ENCODE measurements at regions not wholly inside any gene's neighbourhood (a gene's known extent, or its start where the extent isn't known, plus 50 kb on each side); places are given as distances from the start of the nearest gene placed in this dataset.

DNA sequence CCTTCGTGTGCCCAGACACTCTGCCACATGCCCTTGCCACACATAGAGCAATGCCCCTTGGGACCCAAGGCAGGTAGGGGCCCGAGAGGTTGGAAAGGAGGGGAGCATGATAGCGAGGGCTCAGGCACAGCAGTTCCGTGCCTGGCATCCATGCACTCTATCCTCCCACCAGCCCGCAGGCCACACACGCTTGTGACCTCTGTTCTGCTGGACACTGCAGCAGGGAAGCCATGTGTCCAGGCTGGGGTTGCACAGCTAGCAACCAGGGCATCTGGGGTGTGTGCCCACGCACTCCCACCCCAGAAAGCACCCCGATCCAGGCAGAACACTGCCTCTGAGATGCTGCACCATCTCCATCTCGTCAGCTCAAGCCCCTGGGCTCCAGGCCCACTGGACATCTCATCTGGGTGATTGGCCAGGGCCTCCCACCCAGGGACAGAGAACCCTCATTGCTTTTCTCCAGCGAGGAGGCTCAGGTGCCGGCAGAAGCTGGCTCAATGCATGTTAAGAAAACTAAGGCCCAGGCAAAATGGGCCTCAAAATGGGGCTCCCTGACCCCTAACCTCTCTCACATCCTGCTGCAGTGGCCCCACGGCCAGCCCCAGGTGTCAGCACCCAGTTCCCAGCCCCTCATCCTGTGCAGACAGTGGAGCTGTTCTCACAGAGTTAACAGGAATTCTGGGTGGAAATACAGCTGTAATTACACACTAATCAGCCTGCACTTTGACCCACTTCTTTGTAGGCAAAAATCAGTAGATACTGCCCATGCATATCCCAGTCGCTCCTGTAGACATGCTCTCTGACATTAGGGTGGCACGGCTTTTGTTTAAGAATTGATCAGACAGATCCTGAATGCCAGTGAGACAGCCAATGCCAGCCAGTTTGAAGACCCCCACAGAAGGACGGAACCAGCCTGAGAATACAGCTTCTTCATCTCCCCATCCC lies 173.9 kb upstream of the B3GAT1 start:
- Histone ChIP-seq H3K9ac (ENCODE audit: low read depth, low read length) (no peak overlapping the region), H3K36me3 (ENCODE audit: insufficient read depth, low read length) (no peaks in the 10 kb centered on the region), H3K4me1 (ENCODE audit: insufficient read depth, low read length) (no peaks in the 10 kb centered on the region; the same call in 1 of the 2 replicates), H3K9me3 (ENCODE audit: control insufficient read depth, insufficient read depth, low read length) (no peaks in the 10 kb centered on the region)

DNA sequence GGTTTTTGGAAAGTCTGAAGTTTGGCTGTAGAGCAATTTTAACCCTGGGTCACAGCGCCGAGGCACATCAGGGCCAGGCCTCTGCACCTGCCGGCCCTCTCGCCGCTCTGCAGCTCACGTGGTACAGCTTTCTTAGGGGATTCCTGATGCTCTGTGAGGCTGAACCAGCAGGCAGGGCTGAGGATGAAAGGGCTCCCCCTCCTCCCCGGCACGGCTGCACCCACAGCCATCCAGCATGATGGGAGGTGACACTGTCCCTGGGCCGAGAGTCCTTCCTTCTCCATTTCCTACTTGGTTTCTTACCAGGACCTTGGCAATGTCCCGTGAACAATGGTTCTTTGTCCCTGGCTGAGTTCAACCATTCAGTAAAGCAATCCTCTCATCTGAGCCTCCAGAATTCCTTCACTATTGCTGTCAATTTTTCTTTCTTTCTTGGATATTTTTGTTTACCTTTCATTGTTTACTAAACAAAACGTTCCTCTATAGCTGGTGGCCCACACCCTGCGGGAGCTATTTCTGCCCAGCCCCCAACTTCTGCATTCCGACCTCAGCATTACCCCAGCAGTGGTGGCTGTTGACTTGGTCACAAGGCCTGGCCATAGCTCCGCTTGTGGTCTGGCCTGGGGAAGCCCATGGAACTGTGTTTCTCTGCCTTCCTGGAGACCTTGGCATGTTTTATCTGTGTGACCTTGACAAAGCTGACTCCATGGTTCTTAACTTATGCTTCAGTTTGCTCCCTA lies 172.8 kb upstream of the B3GAT1 start:
- Histone ChIP-seq H3K36me3 (ENCODE audit: insufficient read depth, low read length) (no peaks in the 10 kb centered on the region), H3K4me1 (ENCODE audit: insufficient read depth, low read length) (no peaks in the 10 kb centered on the region; the same call in 1 of the 2 replicates), H3K9me3 (ENCODE audit: control insufficient read depth, insufficient read depth, low read length) (no peaks in the 10 kb centered on the region), H3K9ac (ENCODE audit: low read depth, low read length) (no peak overlapping the region)

DNA sequence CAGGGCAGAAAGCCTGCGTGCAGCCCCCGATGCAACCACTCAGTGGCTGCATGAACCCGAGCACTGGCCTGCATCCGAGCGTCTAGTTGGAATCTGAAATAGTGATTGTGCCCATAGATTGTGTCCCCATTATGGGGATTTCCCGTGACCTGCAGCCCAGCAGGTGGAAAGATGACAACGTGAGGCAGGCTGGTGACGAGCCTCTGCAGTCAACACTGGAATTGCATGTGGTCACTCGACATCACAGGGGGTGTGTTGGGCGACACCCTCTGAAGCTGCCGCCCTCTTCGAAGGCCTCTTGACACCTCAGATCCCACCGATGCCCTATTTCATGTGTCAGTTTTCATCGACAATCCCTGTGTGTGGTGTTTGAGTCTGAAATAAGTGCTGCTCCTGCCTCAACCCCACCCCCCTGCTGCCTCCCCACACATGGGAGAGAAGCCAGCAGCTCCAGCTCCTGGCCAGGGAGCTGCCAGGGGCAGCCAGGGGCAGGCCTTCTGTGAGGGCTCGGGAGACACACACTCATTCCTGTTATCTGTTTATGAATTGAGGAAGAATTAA lies 172.0 kb upstream of the B3GAT1 start:
- Histone ChIP-seq H3K36me3 (ENCODE audit: insufficient read depth, low read length) (no peaks in the 10 kb centered on the region), H3K4me1 (ENCODE audit: insufficient read depth, low read length) (no peaks in the 10 kb centered on the region; the same call in 1 of the 2 replicates), H3K9me3 (ENCODE audit: control insufficient read depth, insufficient read depth, low read length) (no peaks in the 10 kb centered on the region), H3K9ac (ENCODE audit: low read depth, low read length) (no peak overlapping the region)

DNA sequence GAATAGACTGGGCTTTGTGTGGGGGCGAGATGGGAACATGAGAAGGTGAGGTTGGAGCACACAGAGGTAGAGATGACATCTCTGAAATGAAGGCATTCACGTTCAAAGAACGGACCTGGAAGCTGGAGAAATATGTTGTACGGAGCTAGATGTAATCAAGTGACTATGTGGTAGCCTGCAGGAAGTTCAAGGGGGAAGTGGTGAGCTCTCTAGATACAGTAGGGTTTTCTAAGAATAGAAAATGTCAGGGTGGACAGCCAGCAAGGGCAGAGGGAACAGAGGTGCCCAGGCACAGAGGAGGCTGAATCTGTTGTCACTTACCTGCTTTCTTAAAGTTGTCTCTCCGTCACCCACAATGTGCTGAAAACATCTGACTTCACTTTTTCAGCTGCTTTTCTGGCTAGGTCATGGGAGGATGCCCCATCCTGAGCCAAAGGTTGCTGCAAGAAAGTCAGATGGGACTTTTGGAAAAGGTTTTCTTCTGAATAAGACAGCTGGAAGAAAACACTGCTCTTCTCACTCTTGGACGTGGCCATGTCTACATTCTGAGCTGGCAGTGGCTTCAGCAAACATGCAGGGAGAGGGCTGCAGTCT lies 171.5 kb upstream of the B3GAT1 start:
- H3K9me3 ChIP-seq (ENCODE audit: control insufficient read depth, insufficient read depth, low read length), result no peaks in the 10 kb centered on the region
- no peaks in the 10 kb centered on the region; the same call in 1 of the 2 replicates for H3K4me1 ChIP-seq (ENCODE audit: insufficient read depth, low read length)
- H3K9ac ChIP-seq (ENCODE audit: low read depth, low read length), result no peak overlapping the region
- no peaks in the 10 kb centered on the region for H3K36me3 ChIP-seq (ENCODE audit: insufficient read depth, low read length)

DNA sequence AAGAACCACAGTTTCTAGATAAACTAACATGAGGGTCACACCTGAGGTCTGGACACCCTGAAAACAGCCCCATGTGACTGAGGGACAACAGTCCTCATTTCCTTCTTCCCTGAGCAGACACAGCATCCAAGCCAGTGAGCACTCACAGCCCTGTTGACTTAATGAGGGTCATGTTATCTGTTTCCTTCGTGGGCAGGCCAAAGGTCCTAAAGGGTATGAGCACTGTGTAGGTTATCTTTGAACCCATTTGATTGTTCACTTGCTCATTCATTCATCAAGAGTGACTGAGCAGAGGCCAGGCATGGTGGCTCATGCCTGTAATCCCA lies 170.7 kb upstream of the B3GAT1 start:
- no peaks in the 10 kb centered on the region for H3K36me3 ChIP-seq (ENCODE audit: insufficient read depth, low read length)
- no peak overlapping the region for H3K9ac ChIP-seq (ENCODE audit: low read depth, low read length)
- H3K9me3 ChIP-seq (ENCODE audit: control insufficient read depth, insufficient read depth, low read length), result no peaks in the 10 kb centered on the region
- no peaks in the 10 kb centered on the region; the same call in 1 of the 2 replicates for H3K4me1 ChIP-seq (ENCODE audit: insufficient read depth, low read length)

DNA sequence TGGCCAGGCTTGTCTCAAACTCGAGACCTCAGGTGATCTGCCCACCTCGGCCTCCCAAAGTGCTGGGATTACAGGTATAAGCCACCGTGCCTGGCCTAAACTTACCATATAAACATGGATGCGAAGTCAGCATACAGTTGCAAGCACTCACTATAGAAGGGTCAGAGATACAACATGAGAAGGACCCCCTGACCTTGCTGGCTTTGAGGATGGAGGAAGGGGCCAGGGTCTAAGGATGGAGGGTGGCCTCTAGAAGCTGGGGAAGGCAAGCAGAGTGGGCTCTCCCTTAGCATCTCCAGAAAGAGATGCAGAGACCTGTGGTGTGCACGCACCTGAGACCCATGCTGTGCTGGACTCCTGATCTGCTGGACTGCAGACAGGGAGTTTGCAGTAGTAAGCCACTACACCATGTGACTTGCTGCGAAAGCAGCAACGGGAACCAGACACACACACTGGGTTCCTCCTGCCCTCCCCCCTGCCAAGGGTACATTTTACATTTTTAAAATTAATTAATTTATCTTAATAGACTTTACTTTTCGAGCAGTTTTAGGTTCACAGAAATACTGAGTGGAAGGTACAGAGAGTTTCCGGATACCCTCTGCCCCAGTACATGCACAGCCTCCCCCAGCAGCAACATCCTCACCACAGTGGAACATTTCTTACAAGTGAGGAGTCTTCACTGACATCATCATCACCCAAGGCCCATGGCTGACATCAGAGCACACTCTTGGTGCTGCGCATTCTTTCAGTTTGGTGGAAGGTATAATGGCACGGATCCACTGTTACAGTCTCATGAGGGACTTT lies 170.1 kb upstream of the B3GAT1 start:
- Histone ChIP-seq H3K36me3 (ENCODE audit: insufficient read depth, low read length) (no peaks in the 10 kb centered on the region), H3K4me1 (ENCODE audit: insufficient read depth, low read length) (no peaks in the 10 kb centered on the region; the same call in 1 of the 2 replicates), H3K9me3 (ENCODE audit: control insufficient read depth, insufficient read depth, low read length) (no peaks in the 10 kb centered on the region), H3K9ac (ENCODE audit: low read depth, low read length) (no peak overlapping the region)

DNA sequence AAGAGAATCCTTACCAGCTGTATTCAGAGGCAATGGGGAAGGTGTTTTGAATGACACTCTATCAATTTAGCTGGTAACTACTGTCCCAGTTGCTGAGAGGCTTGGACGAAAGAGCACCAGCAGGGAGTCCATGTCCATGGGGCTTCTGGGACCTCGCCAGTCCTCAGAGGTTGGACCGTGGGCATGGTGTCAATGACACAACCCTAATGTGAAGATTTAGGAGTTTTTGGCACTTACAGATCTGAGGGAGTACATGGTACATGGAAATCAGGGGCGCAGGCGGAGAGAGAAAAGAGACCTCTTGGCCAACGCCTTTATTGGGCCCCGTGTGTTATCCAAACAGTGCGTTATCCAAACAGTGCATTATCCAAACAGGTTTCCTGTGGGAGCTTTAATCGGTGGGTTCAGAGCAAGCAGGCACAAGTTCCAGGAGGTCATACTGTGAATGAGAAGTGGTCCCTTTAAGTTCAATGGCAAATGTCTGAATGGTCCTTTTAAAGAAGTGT lies 169.1 kb upstream of the B3GAT1 start:
- Histone ChIP-seq H3K9me3 (ENCODE audit: control insufficient read depth, insufficient read depth, low read length) (no peaks in the 10 kb centered on the region), H3K36me3 (ENCODE audit: insufficient read depth, low read length) (no peaks in the 10 kb centered on the region), H3K4me1 (ENCODE audit: insufficient read depth, low read length) (no peaks in the 10 kb centered on the region; the same call in 1 of the 2 replicates), H3K9ac (ENCODE audit: low read depth, low read length) (no peak overlapping the region)

DNA sequence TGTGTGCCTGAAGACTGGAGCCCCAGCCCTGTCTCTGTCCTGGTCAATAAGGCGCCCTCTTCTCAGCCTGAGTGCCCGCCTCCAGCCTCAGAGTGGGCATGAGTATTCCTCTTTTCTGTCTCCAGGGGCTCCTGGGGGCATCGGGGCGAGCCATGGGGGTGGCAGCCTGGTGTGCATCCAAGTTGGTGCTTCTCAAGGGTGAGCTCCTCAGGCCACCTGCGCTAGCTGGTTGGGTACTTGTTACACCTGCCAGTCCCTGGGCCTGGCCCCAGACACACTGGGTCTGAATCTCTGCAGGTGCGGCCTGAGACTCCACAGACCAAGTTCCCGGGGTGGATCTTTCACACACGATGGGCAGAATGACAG lies 168.6 kb upstream of the B3GAT1 start:
- no peaks in the 10 kb centered on the region for H3K36me3 ChIP-seq (ENCODE audit: insufficient read depth, low read length)
- no peaks in the 10 kb centered on the region for H3K9me3 ChIP-seq (ENCODE audit: control insufficient read depth, insufficient read depth, low read length)
- no peaks in the 10 kb centered on the region; the same call in 1 of the 2 replicates for H3K4me1 ChIP-seq (ENCODE audit: insufficient read depth, low read length)
- no peak overlapping the region for H3K9ac ChIP-seq (ENCODE audit: low read depth, low read length)

DNA sequence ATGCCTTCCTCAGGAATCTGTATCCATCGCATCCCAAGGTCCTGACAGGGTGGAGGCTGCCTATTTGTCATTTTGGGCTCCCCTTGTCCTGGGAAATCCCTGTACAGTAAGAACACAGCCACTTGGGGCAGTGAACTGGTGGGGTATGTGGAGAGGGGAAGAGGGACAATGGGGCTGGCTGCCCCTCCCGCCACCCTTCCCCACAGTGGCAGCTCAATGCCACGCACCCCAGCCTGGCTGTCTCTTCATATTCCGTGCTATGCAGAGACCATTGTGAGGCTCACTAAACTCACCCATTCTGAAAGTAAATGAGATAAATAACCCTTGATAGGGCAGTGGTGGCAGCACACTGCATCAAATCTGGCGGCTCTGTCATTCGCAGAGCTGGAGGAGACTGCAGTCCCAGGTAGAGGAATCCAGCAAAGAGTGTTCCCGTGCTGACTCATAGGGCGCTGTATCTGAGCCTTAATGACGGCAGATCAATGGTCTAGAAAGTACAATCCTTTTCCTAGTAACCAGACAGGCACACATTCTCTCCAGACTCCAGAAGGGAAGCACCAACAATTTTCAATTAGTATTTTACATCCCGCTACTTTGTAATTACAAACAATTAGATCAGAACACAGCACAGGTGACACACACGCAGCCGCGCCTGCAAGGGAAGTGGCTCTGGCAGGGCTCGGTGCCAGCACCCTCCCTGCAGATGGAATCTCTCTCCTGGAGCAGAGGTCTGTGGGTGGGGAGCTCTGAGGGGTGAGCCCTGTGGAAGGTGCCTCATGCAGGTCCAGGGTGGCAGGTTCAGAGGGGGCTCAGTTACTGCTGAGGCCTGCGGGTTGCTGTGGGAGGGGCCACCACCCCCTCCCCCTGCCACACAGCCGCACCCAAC lies 167.9 kb upstream of the B3GAT1 start:
- H3K4me1 ChIP-seq (ENCODE audit: insufficient read depth, low read length), result no peaks in the 10 kb centered on the region; the same call in 1 of the 2 replicates
- no peaks in the 10 kb centered on the region for H3K36me3 ChIP-seq (ENCODE audit: insufficient read depth, low read length)
- no peak overlapping the region for H3K9ac ChIP-seq (ENCODE audit: low read depth, low read length)
- no peaks in the 10 kb centered on the region for H3K9me3 ChIP-seq (ENCODE audit: control insufficient read depth, insufficient read depth, low read length)

DNA sequence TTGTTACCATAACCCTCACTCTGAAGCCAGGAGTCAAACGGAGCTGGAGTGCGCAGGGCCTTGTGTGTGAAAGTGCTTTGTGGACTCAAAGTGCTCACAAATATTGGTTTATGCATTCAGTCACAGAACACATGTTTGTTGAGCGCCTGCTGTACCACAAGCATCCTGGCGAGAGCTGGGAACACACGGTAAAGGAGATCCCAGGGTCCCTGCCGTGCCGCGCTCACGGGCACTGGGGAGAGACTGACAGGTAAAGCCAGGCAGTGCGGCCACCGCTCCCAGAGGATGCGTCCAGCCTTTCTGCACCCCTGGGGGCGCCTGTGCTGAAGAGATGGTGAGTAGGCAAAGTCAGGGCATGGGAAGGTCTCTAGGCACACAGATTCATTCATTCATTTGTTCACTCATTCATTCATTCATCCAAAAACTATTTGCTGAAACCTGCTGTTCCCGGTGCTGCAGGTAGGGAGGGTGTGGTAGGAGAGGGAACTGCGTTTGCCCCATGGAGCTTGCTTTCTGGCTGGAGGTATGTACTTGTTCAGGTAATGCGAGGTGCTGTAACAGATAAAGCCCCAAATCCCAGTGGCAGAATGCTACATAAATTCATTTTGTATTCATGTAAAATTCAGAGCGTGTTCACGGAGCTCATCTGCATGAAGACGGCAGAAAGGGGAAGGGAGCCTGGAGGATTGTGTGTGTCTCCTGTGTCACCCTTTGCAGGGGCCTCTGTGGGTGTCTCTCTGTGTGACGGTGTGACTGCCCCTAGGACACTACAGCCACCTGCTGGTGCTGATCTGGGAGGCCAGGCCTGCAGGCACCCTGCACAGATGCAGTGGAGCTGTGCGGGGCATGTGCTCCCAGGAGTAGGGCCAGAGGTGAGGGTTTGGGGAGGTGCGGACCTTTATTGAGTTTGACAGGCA lies 167.0 kb upstream of the B3GAT1 start:
- H3K36me3 ChIP-seq (ENCODE audit: insufficient read depth, low read length), result no peaks in the 10 kb centered on the region
- H3K4me1 ChIP-seq (ENCODE audit: insufficient read depth, low read length), result no peaks in the 10 kb centered on the region
- no peaks in the 10 kb centered on the region for H3K9me3 ChIP-seq (ENCODE audit: control insufficient read depth, insufficient read depth, low read length)
- no peak overlapping the region for H3K9ac ChIP-seq (ENCODE audit: low read depth, low read length)

DNA sequence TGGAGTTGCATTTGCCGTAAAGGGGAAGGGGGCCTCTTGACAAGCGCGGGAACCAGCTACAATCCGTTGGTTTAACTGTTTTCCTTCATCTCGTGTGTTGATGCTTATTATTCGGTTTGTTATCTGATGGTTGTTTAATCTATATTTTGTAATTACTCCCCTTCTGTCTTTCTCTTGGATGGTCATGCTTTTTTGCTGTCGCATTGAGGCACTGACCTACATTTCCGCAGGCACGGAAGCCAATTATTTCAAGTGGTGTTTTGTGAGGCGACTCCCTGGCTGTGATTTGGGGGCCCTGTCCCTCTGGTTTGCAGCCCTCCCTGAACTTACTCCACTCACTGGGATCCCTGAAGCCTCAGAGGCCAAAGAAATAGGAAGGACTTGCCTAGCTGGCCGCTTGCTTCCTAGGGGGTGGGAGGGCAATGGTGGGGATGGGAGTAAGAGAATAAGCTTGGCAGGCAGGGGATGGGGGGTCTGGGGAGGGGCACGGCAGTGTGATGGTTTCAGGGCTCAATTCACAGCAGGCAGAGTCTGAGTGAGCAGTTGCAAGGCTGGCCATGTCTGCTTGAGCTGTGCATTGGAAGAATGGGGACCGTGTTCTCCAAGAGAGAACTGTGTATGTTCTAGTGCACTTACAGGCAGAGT lies 165.8 kb upstream of the B3GAT1 start:
- H3K36me3 ChIP-seq (ENCODE audit: insufficient read depth, low read length), result no peaks in the 10 kb centered on the region
- H3K9ac ChIP-seq (ENCODE audit: low read depth, low read length), result no peak overlapping the region
- H3K9me3 ChIP-seq (ENCODE audit: control insufficient read depth, insufficient read depth, low read length), result no peaks in the 10 kb centered on the region
- no peaks in the 10 kb centered on the region for H3K4me1 ChIP-seq (ENCODE audit: insufficient read depth, low read length)

DNA sequence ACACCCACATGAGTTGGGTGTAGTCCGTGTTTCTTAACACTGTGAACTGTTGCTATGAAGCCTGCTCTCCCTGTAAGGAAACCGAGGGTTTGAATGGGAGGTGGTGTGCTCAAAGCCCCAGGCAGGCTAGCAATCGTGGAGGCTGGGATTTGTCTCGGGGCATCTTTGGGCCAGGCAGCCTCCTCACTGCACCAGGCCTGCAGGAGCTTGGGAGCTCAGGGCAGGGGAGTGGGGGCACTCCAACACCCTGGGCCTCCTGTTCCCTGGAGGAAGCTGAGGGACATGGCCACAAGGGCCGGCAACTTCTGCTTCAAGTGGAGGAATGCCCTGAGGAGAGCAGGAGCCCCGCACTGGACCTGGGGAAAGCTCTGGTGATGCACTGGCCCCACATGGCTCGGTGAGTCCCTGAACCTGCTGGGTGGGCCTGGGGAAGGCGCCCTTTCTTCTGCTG lies 164.7 kb upstream of the B3GAT1 start:
- Histone ChIP-seq H3K36me3 (ENCODE audit: insufficient read depth, low read length) (no peaks in the 10 kb centered on the region), H3K9me3 (ENCODE audit: control insufficient read depth, insufficient read depth, low read length) (no peaks in the 10 kb centered on the region), H3K4me1 (ENCODE audit: insufficient read depth, low read length) (no peaks in the 10 kb centered on the region), H3K9ac (ENCODE audit: low read depth, low read length) (no peak overlapping the region)

Data from ES-I3 (cell line).